ENCODE measurements at regions not wholly inside any gene's neighbourhood (a gene's known extent, or its start where the extent isn't known, plus 50 kb on each side); places are given as distances from the start of the nearest gene placed in this dataset.

DNA sequence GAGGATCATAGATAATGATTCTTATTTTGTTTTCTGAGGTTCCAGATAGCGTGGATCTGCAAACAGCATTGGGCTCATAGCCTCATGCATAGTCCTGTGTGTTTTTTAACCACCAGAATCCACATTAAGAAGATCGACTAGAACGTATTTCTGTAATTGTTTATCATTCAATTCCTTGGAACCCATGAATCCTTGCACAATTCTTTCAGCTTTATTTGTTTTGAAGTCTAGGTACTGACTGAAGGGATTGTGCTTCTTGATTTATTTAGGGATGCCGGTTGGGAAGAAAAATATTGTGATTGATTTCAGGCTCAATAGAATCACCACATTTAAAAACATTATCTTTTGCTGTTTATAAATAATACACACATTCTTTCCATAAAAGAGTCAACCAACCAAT, 314.6 kb upstream of the ZNF717 start:
- H3K27me3 ChIP-seq (ENCODE audit: control insufficient read depth, insufficient read depth, low read length): no peaks in the 10 kb centered on the region
- H3K27ac ChIP-seq (ENCODE audit: low read depth in 2 of 2, low read length in 2 of 2): no peak overlapping the region
- no peaks in the 10 kb centered on the region for H3K9me3 ChIP-seq (ENCODE audit: control insufficient read depth in 2 of 3, insufficient read depth in 1 of 3, low read length in 3 of 3)
- no peaks in the 10 kb centered on the region for H3K4me1 ChIP-seq (ENCODE audit: control insufficient read depth in 2 of 3, insufficient read depth in 2 of 3, low read depth in 1 of 3, low read length in 3 of 3)
- H3K9ac ChIP-seq (ENCODE audit: low read length in 3 of 3): no peak overlapping the region
- FAIRE-seq (no peak), DNase-seq (no peak)
- intact Hi-C loops (cut with DNase I): no loop called here
- no peaks in the 10 kb centered on the region for H3K36me3 ChIP-seq (ENCODE audit: control insufficient read depth in 2 of 3, insufficient read depth in 3 of 3, low read length in 3 of 3)
- TF ChIP-seq, protein P1, sequence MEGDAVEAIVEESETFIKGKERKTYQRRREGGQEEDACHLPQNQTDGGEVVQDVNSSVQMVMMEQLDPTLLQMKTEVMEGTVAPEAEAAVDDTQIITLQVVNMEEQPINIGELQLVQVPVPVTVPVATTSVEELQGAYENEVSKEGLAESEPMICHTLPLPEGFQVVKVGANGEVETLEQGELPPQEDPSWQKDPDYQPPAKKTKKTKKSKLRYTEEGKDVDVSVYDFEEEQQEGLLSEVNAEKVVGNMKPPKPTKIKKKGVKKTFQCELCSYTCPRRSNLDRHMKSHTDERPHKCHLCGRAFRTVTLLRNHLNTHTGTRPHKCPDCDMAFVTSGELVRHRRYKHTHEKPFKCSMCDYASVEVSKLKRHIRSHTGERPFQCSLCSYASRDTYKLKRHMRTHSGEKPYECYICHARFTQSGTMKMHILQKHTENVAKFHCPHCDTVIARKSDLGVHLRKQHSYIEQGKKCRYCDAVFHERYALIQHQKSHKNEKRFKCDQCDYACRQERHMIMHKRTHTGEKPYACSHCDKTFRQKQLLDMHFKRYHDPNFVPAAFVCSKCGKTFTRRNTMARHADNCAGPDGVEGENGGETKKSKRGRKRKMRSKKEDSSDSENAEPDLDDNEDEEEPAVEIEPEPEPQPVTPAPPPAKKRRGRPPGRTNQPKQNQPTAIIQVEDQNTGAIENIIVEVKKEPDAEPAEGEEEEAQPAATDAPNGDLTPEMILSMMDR (IDR thresholded peaks at IDR 0.05; ENCODE audit: borderline replicate concordance, extremely low read depth, insufficient read depth): no peak
- H3K4me3 ChIP-seq (ENCODE audit: low read length in 3 of 3): no peak overlapping the region

DNA sequence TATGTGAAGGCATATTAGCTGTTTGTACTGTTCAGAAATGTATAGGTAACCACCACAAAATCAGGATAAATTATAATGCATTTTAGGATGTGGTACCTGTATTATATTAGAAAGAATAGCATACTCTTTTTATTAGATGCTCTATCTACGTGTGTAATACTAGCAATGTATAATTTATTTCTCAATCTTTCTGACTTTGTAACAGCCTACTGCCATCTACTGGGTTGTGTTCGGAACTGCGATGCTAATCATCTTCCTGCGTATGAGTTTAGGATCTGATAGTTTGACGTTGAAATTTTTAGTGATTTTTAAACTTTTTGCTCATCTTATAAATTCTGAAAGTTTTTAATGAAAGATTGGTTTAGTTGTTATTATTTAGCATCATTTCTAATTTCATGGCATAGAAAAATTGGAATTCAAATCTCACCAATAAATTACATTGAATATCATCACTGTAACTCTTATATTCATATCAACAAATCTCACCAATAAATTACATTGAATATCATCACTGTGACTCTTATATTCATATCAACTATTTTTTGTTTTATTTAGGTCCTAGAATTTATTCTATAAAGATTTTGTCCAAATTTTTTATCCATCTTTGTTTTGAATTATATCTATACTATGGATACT, 322.7 kb upstream of the ZNF717 start:
- no peaks in the 10 kb centered on the region for H3K27me3 ChIP-seq (ENCODE audit: control insufficient read depth, insufficient read depth, low read length)
- DNase-seq (peak in 2 of 5 donors; percentile 22 to 58), FAIRE-seq (peak; percentile 46)
- TF ChIP-seq, protein P1 (IDR thresholded peaks at IDR 0.05; ENCODE audit: borderline replicate concordance, extremely low read depth, insufficient read depth): peak; percentile 27
- H3K4me1 ChIP-seq (ENCODE audit: control insufficient read depth in 2 of 3, insufficient read depth in 2 of 3, low read depth in 1 of 3, low read length in 3 of 3): no peaks in the 10 kb centered on the region
- H3K36me3 ChIP-seq (ENCODE audit: control insufficient read depth in 2 of 3, insufficient read depth in 3 of 3, low read length in 3 of 3): no peaks in the 10 kb centered on the region
- no peak overlapping the region for H3K9ac ChIP-seq (ENCODE audit: low read length in 3 of 3)
- H3K4me3 ChIP-seq (ENCODE audit: low read length in 3 of 3): no peak overlapping the region
- no peak overlapping the region for H3K27ac ChIP-seq (ENCODE audit: low read depth in 2 of 2, low read length in 2 of 2)
- no peaks in the 10 kb centered on the region for H3K9me3 ChIP-seq (ENCODE audit: control insufficient read depth in 2 of 3, insufficient read depth in 1 of 3, low read length in 3 of 3)
- intact Hi-C loops (cut with DNase I): no loop called here

DNA sequence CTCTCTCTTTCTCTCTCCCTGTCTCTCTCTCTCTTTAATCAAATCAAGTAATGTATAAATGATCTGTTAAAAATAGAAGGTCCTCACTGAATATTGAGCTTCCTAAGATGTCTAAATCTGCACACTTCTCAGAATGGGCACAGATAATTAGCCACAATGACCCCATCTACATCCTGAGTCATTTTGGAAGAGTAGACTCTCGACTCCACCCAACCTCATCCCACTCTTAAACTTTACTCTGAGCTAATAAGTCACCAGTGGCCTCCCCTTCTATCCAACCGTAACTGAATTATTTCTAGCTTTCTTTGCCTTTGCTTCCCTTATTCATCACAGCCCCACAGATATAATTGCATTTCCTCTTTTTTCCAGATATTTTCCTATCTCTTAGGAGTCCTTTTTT, 326.5 kb upstream of the ZNF717 start:
- H3K4me3 ChIP-seq (ENCODE audit: low read length in 3 of 3): no peak overlapping the region
- no peaks in the 10 kb centered on the region for H3K27me3 ChIP-seq (ENCODE audit: control insufficient read depth, insufficient read depth, low read length)
- no peak overlapping the region for H3K9ac ChIP-seq (ENCODE audit: low read length in 3 of 3)
- no peak overlapping the region for H3K27ac ChIP-seq (ENCODE audit: low read depth in 2 of 2, low read length in 2 of 2)
- TF ChIP-seq, protein P1 (IDR thresholded peaks at IDR 0.05; ENCODE audit: borderline replicate concordance, extremely low read depth, insufficient read depth): no peak
- no peaks in the 10 kb centered on the region for H3K4me1 ChIP-seq (ENCODE audit: control insufficient read depth in 2 of 3, insufficient read depth in 2 of 3, low read depth in 1 of 3, low read length in 3 of 3)
- FAIRE-seq: no peak
- DNase-seq: no peak
- no peaks in the 10 kb centered on the region for H3K36me3 ChIP-seq (ENCODE audit: control insufficient read depth in 2 of 3, insufficient read depth in 3 of 3, low read length in 3 of 3)
- H3K9me3 ChIP-seq (ENCODE audit: control insufficient read depth in 2 of 3, insufficient read depth in 1 of 3, low read length in 3 of 3): no peaks in the 10 kb centered on the region
- intact Hi-C loops (cut with DNase I): no loop called here

DNA sequence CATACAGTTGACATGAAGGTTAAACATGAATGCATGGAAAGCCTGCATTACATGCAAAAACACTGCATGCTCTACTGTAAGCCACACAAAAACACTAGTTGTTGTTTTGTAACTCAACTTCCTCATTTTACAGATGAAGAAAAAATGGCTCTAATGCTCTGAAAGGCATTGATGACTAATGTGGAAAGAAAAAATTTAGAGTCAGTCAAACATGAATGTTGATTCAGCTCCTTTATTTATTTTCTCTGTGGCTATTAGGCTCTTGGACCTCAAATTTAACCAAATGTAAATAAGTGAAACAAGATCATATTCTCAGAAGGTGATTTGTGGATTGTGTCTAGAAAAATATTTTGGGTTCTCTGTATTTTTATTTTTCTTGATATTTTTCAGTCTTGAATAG, 336.7 kb upstream of the ZNF717 start:
- H3K27me3 ChIP-seq (ENCODE audit: control insufficient read depth, insufficient read depth, low read length): no peaks in the 10 kb centered on the region
- H3K27ac ChIP-seq (ENCODE audit: low read depth in 2 of 2, low read length in 2 of 2): no peak overlapping the region
- TF ChIP-seq, protein P1 (IDR thresholded peaks at IDR 0.05; ENCODE audit: borderline replicate concordance, extremely low read depth, insufficient read depth): no peak
- no peak overlapping the region for H3K9ac ChIP-seq (ENCODE audit: low read length in 3 of 3)
- intact Hi-C loops (cut with DNase I): no loop called here
- no peaks in the 10 kb centered on the region for H3K9me3 ChIP-seq (ENCODE audit: control insufficient read depth in 2 of 3, insufficient read depth in 1 of 3, low read length in 3 of 3)
- no peak for DNase-seq
- H3K4me1 ChIP-seq (ENCODE audit: control insufficient read depth in 2 of 3, insufficient read depth in 2 of 3, low read depth in 1 of 3, low read length in 3 of 3): no peaks in the 10 kb centered on the region
- FAIRE-seq: no peak
- no peaks in the 10 kb centered on the region for H3K36me3 ChIP-seq (ENCODE audit: control insufficient read depth in 2 of 3, insufficient read depth in 3 of 3, low read length in 3 of 3)
- H3K4me3 ChIP-seq (ENCODE audit: low read length in 3 of 3): no peak overlapping the region
